A549 (cell line): ENCODE measurements at regions not wholly inside any gene's neighbourhood (a gene's known extent, or its start where the extent isn't known, plus 50 kb on each side); places are given as distances from the start of the nearest gene placed in this dataset.

Source experiments
- ATAC-seq, 2 experiments: fragments of 200-7000 bp in 1 of 2; fragments of >200 bp in 1 of 2; cut with Nextera tagmentation in 1 of 2; cut with Tn5 transposase in 1 of 2; 3 replicates each; pipeline versions ENCODE4 v1.8.0 to v1.9.1; 2018 to 2020; ENCODE audit warnings: mild to moderate bottlenecking in 1 of 2, moderate library complexity in 1 of 2
- CTCF ChIA-PET: fragments of 300-600 bp; sonication (Branson Sonifier 250); formaldehyde crosslinking; extraction: SDS; loops from one replicate; lab custom pipeline; 2021; ENCODE audit warnings: antibody characterized with exemption, inconsistent platforms; lab: Yijun Ruan, JAX
- POLR2A ChIA-PET: fragments of 350-600 bp; formaldehyde crosslinking; extraction: SDS; loops from one replicate; lab custom pipeline; 2021; ENCODE audit warnings: antibody characterized with exemption, inconsistent platforms; lab: Yijun Ruan, JAX
- DNase-seq, 2 experiments: peaks; one replicate each; pipeline versions ENCODE4 v3.0.0 to v3.0.0-alpha.2; 2011 to 2016; ENCODE audit warnings: low read depth in 1 of 2, low spot score in 1 of 2
- FAIRE-seq: peaks from 2 replicates; lab custom pipeline; 2011; peaks lifted over from hg19 to GRCh38; lab: Jason Lieb, UNC
- H3K27ac ChIP-seq, 2 experiments: fragments of >200 bp; sonication (Bioruptor Twin); formaldehyde crosslinking; 3 replicates each; pipeline ENCODE4 v1.5.1; 2016 to 2017
- H3K4me1 ChIP-seq: fragments of >200 bp; sonication (Bioruptor Twin); formaldehyde crosslinking; 3 replicates; pipeline ENCODE4 v1.6.1; 2016
- H3K4me2 ChIP-seq: fragments of >200 bp; sonication (Bioruptor Twin); formaldehyde crosslinking; 3 replicates; pipeline ENCODE4 v1.6.1; 2016
- H3K4me3 ChIP-seq: fragments of >200 bp; sonication (Bioruptor Twin); formaldehyde crosslinking; 3 replicates; pipeline ENCODE4 v1.5.1; 2016
- H3K9me3 ChIP-seq: fragments of >200 bp; sonication (Bioruptor Twin); formaldehyde crosslinking; 3 replicates; pipeline ENCODE4 v1.6.1; 2016
- BHLHE40 ChIP-seq: IDR thresholded peaks from 2 replicates; pipeline ENCODE4 v1.6.1; 2012; ENCODE audit warnings: low read depth, low read length, inconsistent platforms
- CBX2 ChIP-seq: fragments of 200-600 bp; sonication (generic); IDR thresholded peaks from 2 replicates; pipeline ENCODE4 v1.6.1; 2016; ENCODE audit warnings: low read depth, mild to moderate bottlenecking, borderline replicate concordance
- CBX8 ChIP-seq: fragments of 200-600 bp; sonication (generic); IDR thresholded peaks from 2 replicates; pipeline ENCODE4 v1.6.1; 2016
- CEBPB ChIP-seq, 2 experiments: fragments of >200 bp in 1 of 2; sonication (Bioruptor Twin) in 1 of 2; formaldehyde crosslinking in 1 of 2; IDR thresholded peaks; 2 replicates each; pipeline ENCODE4 v1.6.1; 2012 to 2016
- CHD2 ChIP-seq: fragments of 150-350 bp; IDR thresholded peaks from 2 replicates; pipeline ENCODE4 v1.6.1; 2014; ENCODE audit warnings: low read length; ENCODE audit not compliant: partially characterized antibody
- E2F6 ChIP-seq: IDR thresholded peaks from 2 replicates; pipeline ENCODE4 v1.6.1; 2012; ENCODE audit warnings: low read depth, borderline replicate concordance
- EHF ChIP-seq: fragments of 250-450 bp; sonication (Bioruptor Pico); IDR thresholded peaks from 2 replicates; pipeline ENCODE4 v1.5.0; 2020; ENCODE audit warnings: mild to moderate bottlenecking
- EHMT2 ChIP-seq: fragments of 200-600 bp; sonication (generic); IDR thresholded peaks from 2 replicates; pipeline ENCODE4 v1.6.1; 2016; ENCODE audit warnings: antibody characterized with exemption, low read depth, mild to moderate bottlenecking, moderate library complexity
- FOSB ChIP-seq: fragments of 250-450 bp; sonication (Bioruptor Pico); IDR thresholded peaks from 2 replicates; pipeline ENCODE4 v1.5.0; 2020; ENCODE audit warnings: mild to moderate bottlenecking, moderate library complexity
- FOSL2 ChIP-seq, 2 experiments: fragments of 450-650 bp in 1 of 2; fragments of >200 bp in 1 of 2; sonication (Bioruptor Twin) in 1 of 2; formaldehyde crosslinking; IDR thresholded peaks; 2 replicates each; pipeline versions ENCODE4 v1.5.0 to v1.6.1; 2016 to 2020; ENCODE audit warnings: mild to moderate bottlenecking in 1 of 2, moderate library complexity in 1 of 2
- GATA3 ChIP-seq: IDR thresholded peaks from 2 replicates; pipeline ENCODE4 v1.6.1; 2012; ENCODE audit warnings: borderline replicate concordance
- HDAC2 ChIP-seq: fragments of 200-600 bp; sonication (generic); IDR thresholded peaks from 2 replicates; pipeline ENCODE4 v1.6.1; 2016
- HES2 ChIP-seq: fragments of >200 bp; sonication (Bioruptor Twin); formaldehyde crosslinking; IDR thresholded peaks from 2 replicates; pipeline ENCODE4 v1.6.1; 2016
- HEYL ChIP-seq: fragments of 250-450 bp; sonication (Bioruptor Pico); IDR thresholded peaks from 2 replicates; pipeline ENCODE4 v1.8.0; 2021; ENCODE audit warnings: mild to moderate bottlenecking, moderate library complexity
- HOXB13 ChIP-seq: fragments of 250-450 bp; sonication (Bioruptor Pico); IDR thresholded peaks from 2 replicates; pipeline ENCODE4 v1.5.0; 2020; ENCODE audit warnings: low read depth, mild to moderate bottlenecking, moderate library complexity
- KDM5A ChIP-seq: fragments of 200-600 bp; sonication (generic); IDR thresholded peaks from 2 replicates; pipeline ENCODE4 v1.6.1; 2016; ENCODE audit warnings: antibody characterized with exemption, mild to moderate bottlenecking
- MAFK ChIP-seq: fragments of 450-650 bp; IDR thresholded peaks from 2 replicates; pipeline ENCODE4 v1.6.1; 2014; ENCODE audit not compliant: partially characterized antibody
- MAZ ChIP-seq: fragments of 150-350 bp; IDR thresholded peaks from 2 replicates; pipeline ENCODE4 v1.6.1; 2014; ENCODE audit warnings: antibody characterized with exemption, low read depth, low read length, borderline replicate concordance
- MYC ChIP-seq: IDR thresholded peaks from 2 replicates; pipeline ENCODE4 v1.6.1; 2012; ENCODE audit warnings: mild to moderate bottlenecking, inconsistent platforms, low read length, improper control_type of control experiment, borderline replicate concordance
- NFE2L2 ChIP-seq: fragments of 150-350 bp; conservative IDR thresholded peaks from 2 replicates; pipeline ENCODE4 v1.6.1; 2014; ENCODE audit warnings: low read length
- NPAS2 ChIP-seq: fragments of 250-450 bp; sonication (Bioruptor Pico); IDR thresholded peaks from 2 replicates; pipeline ENCODE4 v1.8.0; 2022; ENCODE audit warnings: mild to moderate bottlenecking, moderate library complexity, borderline replicate concordance
- POLR2A ChIP-seq: IDR thresholded peaks from 2 replicates; pipeline ENCODE4 v1.6.1; 2012; ENCODE audit warnings: mild to moderate bottlenecking, low read length
- RARB ChIP-seq: fragments of 250-450 bp; sonication (Bioruptor Pico); IDR thresholded peaks from 2 replicates; pipeline ENCODE4 v1.8.0; 2021; ENCODE audit warnings: mild to moderate bottlenecking, moderate library complexity
- RCOR1 ChIP-seq: fragments of 150-350 bp; IDR thresholded peaks from 2 replicates; pipeline ENCODE4 v1.6.1; 2014; ENCODE audit warnings: antibody characterized with exemption, low read length, low read depth
- RNF2 ChIP-seq: fragments of 200-600 bp; sonication (generic); IDR thresholded peaks from 2 replicates; pipeline ENCODE4 v1.6.1; 2016; ENCODE audit warnings: low read depth, mild to moderate bottlenecking, antibody characterized with exemption, moderate library complexity, borderline replicate concordance
- TP53 ChIP-seq: fragments of 250-450 bp; sonication (Bioruptor Pico); IDR thresholded peaks from 2 replicates; pipeline ENCODE4 v1.5.0; 2021; ENCODE audit warnings: mild to moderate bottlenecking, moderate library complexity
- USF2 ChIP-seq: fragments of 450-650 bp; IDR thresholded peaks from 2 replicates; pipeline ENCODE4 v1.6.1; 2014; ENCODE audit warnings: antibody characterized with exemption
- ZC3H11A ChIP-seq: fragments of 450-650 bp; IDR thresholded peaks from 2 replicates; pipeline ENCODE4 v1.6.1; 2014; ENCODE audit warnings: antibody characterized with exemption, mild to moderate bottlenecking
- ZFP36 ChIP-seq: fragments of 450-650 bp; IDR thresholded peaks from 2 replicates; pipeline ENCODE4 v1.6.1; 2014; ENCODE audit warnings: borderline replicate concordance; ENCODE audit not compliant: partially characterized antibody
- WGBS: methylation state at CpG from one replicate; pipeline ENCODE4 v1.1.6; 2017; ENCODE audit errors: missing lambda C conversion rate; 5-methylcytosine and 5-hydroxymethylcytosine counted together

GRCh38 chr6:6764764-6765434 lies 176.4 kb downstream of the LY86 start:
- TF ChIP-seq CEBPB (IDR thresholded peaks at IDR 0.05), result no peak
- no peak for TF ChIP-seq FOSB (CRISPR knock-in tag)
- Histone ChIP-seq H3K4me3 (no peak overlapping the region), H3K9me3 (no peaks in the 10 kb centered on the region), H3K4me1 (no peaks in the 10 kb centered on the region), H3K27ac (no peak overlapping the region), H3K4me2 (no peak overlapping the region)
- DNase-seq (no peak), ATAC-seq (no peak), FAIRE-seq (no peak)
- POLR2A ChIA-PET, result no interaction called here
- CTCF ChIA-PET, result interaction anchor here (0.5 to 0.6 kb wide), 2 partner anchors 752 to 1614 kb away, joined by 3 read pairs; no protein-coding TSS in a partner anchor
- WGBS, result 61% methylated on average over 3 of the region's 3 CpGs

GRCh38 chr6:6766230-6766905 lies 177.8 kb downstream of the LY86 start:
- POLR2A ChIA-PET, result no interaction called here
- H3K27ac ChIP-seq, result no peak overlapping the region
- no peak overlapping the region for H3K4me3 ChIP-seq
- no peaks in the 10 kb centered on the region for H3K4me1 ChIP-seq
- WGBS, result 86% methylated on average over 6 of the region's 6 CpGs
- no peaks in the 10 kb centered on the region for H3K9me3 ChIP-seq
- TF ChIP-seq NFE2L2, result no peak
- TF ChIP-seq CBX8, result no peak
- no peak for TF ChIP-seq MAFK
- no peak for TF ChIP-seq RCOR1
- no peak for TF ChIP-seq HDAC2
- TF ChIP-seq ZC3H11A, result no peak
- no peak for TF ChIP-seq EHF
- TF ChIP-seq POLR2A, result no peak
- TF ChIP-seq KDM5A, result no peak
- DNase-seq, result no peak
- no peak overlapping the region for H3K4me2 ChIP-seq
- FAIRE-seq, result no peak
- CTCF ChIA-PET, result no interaction called here
- ATAC-seq, result no peak

- ChIA-PET CTCF (interaction anchor here (1.0 to 1.2 kb wide), 2 partner anchors 10 to 17 kb away, joined by 3 read pairs; no protein-coding TSS in a partner anchor), POLR2A (no interaction called here)
- FAIRE-seq (no peak), DNase-seq (no peak), ATAC-seq (no peak)
- 82% methylated on average over 1 of the region's 1 CpG for WGBS
- H3K4me3 ChIP-seq, result no peak overlapping the region
- no peaks in the 10 kb centered on the region for H3K4me1 ChIP-seq
- no peaks in the 10 kb centered on the region for H3K9me3 ChIP-seq
- H3K27ac ChIP-seq, result no peak overlapping the region
- H3K4me2 ChIP-seq, result no peak overlapping the region
- no peak for TF ChIP-seq MYC
- no peak for TF ChIP-seq GATA3
- TF ChIP-seq CHD2, result no peak
- no peak for TF ChIP-seq EHMT2
- no peak for TF ChIP-seq FOSL2 (IDR thresholded peaks at IDR 0.05)
- TF ChIP-seq FOSL2 (CRISPR knock-in tag; IDR thresholded peaks at IDR 0.05), result no peak
- no peak for TF ChIP-seq RCOR1
- TF ChIP-seq E2F6, result no peak
- no peak for TF ChIP-seq HOXB13
- TF ChIP-seq RNF2, result no peak
- no peak for TF ChIP-seq NFE2L2
- TF ChIP-seq BHLHE40, result no peak
- no peak for TF ChIP-seq NPAS2 (CRISPR knock-in tag)
- no peak for TF ChIP-seq MAZ
- TF ChIP-seq HEYL (CRISPR knock-in tag), result no peak
- no peak for TF ChIP-seq USF2
- no peak for TF ChIP-seq ZFP36
- no peak for TF ChIP-seq RARB (CRISPR knock-in tag)
- no peak for TF ChIP-seq HES2
- no peak for TF ChIP-seq CBX2
- TF ChIP-seq TP53 (CRISPR knock-in tag), result no peak
Observed at GRCh38 chr6:6769466-6769865, 180.9 kb downstream of the LY86 start.
